ENCODE measurements at regions not wholly inside any gene's neighbourhood (a gene's known extent, or its start where the extent isn't known, plus 50 kb on each side); places are given as distances from the start of the nearest gene placed in this dataset.

DNA sequence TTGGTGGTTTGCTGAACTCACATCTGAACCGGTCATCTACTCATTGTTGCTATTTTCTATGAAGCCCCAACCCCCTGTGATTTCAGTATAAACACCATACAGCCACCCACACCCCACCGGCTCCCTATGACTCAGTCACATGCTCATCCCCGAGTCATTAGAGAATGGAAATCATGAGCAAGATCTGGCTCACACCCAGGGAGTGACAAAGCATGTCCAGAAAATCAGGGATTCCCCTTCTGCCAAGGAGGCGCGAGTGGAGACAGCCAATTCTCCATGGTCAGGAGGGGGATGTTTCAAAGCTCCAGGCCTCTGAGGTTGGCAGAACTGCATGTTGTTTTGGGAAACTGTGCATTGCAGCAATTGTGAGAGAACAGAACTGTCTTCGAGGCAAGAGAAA, 657.5 kb upstream of the TBX3 start:
- DNase-seq (ENCODE audit: low read depth), result no peak
- no peak overlapping the region for H3K4me3 ChIP-seq (ENCODE audit: low read depth, low read length)

DNA sequence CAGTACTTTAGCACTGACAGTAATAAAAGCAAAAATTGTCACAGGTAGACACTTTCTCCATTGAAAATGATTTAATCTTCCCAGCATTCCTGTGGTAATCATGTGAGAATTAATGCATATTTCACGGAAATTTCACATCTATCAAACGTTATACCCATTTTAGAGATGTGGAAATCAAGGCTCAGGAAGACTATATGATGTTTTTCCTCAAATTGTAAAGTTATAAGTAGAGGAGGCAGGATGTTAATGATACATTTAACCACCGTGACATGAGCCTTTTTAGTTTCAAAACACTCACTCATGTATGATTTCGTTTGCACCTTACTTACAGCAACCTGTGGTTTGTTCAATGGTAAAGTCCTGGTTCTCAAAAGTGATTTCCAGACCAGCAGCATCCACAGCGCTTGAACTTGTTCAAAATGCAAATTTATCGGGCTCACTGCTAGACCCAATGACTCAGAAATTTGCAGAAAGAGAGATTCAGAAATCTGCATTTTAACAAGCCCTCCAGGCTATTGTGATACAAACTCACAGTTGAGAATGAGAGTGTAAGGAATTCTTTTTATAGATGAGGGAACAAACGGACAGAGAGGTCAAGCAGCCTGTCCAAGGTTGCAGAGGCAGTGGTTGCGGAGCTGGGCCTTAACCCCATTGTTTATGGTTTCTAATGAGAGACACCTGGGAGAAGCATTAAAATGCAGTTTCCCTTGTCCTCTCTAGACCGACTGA, 654.8 kb upstream of the TBX3 start:
- TF ChIP-seq MYC (IDR thresholded peaks at IDR 0.05; ENCODE audit: low read depth, low read length) (no peak), POLR2A (IDR thresholded peaks at IDR 0.05; ENCODE audit: extremely low read depth, insufficient read length) (no peak)
- TF ChIP-seq, protein P1, sequence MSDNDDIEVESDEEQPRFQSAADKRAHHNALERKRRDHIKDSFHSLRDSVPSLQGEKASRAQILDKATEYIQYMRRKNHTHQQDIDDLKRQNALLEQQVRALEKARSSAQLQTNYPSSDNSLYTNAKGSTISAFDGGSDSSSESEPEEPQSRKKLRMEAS (IDR thresholded peaks at IDR 0.05; ENCODE audit: low read depth, low read length), result no peak
- TF ChIP-seq, protein P2, sequence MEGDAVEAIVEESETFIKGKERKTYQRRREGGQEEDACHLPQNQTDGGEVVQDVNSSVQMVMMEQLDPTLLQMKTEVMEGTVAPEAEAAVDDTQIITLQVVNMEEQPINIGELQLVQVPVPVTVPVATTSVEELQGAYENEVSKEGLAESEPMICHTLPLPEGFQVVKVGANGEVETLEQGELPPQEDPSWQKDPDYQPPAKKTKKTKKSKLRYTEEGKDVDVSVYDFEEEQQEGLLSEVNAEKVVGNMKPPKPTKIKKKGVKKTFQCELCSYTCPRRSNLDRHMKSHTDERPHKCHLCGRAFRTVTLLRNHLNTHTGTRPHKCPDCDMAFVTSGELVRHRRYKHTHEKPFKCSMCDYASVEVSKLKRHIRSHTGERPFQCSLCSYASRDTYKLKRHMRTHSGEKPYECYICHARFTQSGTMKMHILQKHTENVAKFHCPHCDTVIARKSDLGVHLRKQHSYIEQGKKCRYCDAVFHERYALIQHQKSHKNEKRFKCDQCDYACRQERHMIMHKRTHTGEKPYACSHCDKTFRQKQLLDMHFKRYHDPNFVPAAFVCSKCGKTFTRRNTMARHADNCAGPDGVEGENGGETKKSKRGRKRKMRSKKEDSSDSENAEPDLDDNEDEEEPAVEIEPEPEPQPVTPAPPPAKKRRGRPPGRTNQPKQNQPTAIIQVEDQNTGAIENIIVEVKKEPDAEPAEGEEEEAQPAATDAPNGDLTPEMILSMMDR (IDR thresholded peaks at IDR 0.05; ENCODE audit: low read depth, low read length), result no peak
- no peak overlapping the region for H3K4me3 ChIP-seq (ENCODE audit: low read depth, low read length)
- no peak for DNase-seq (ENCODE audit: low read depth)

More for the DNA sequence above, 657.5 kb upstream of the TBX3 start:
- TF ChIP-seq, protein P2 (IDR thresholded peaks at IDR 0.05; ENCODE audit: low read depth, low read length), result no peak
- TF ChIP-seq, protein P1 (IDR thresholded peaks at IDR 0.05; ENCODE audit: low read depth, low read length), result no peak
- TF ChIP-seq POLR2A (IDR thresholded peaks at IDR 0.05; ENCODE audit: extremely low read depth, insufficient read length) (no peak), MYC (IDR thresholded peaks at IDR 0.05; ENCODE audit: low read depth, low read length) (no peak)

DNA sequence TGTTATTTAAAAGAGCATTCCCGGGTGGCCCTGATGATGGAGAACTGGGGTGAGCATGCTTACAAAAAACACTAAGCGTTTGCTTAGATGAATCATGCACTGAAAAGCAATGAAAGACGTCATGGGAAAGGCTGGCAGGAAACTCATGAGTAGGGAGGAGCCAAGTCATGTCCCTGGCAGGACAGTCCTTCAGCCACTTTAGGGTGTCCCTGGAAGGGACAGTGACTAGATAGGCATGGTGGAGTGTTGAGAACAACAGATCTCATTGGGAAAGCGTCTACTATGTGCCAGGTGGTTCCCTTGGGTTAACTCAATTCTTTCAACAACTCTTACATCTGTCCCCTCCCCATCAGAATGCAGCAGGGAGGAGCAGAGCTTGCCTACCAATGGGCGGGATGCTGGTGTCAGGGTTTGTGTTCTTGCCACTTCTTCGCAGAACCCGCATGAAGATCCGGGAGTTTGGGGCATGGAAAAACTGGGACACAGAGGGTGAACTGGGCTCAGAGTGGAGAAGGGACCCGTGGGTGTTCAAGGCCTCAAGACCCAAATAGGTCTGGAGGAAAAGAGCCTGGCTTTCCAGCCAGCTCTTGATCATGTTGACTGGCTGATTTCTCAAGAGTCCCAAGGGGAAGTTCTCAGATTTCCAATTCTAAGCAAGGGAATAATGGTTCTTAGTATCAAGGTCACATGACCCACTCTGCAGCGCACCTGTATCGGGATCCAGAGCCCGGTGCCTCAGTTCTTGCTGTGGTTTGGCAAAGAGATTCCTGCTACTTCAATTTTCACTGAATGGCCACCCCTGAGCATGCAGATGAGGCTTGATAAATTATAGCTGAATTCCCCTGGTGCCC, 653.9 kb upstream of the TBX3 start:
- TF ChIP-seq, protein P1 (IDR thresholded peaks at IDR 0.05; ENCODE audit: low read depth, low read length), result no peak
- TF ChIP-seq, protein P2 (IDR thresholded peaks at IDR 0.05; ENCODE audit: low read depth, low read length), result no peak
- TF ChIP-seq POLR2A (IDR thresholded peaks at IDR 0.05; ENCODE audit: extremely low read depth, insufficient read length), result no peak
- TF ChIP-seq MYC (IDR thresholded peaks at IDR 0.05; ENCODE audit: low read depth, low read length), result no peak
- no peak for DNase-seq (ENCODE audit: low read depth)

DNA sequence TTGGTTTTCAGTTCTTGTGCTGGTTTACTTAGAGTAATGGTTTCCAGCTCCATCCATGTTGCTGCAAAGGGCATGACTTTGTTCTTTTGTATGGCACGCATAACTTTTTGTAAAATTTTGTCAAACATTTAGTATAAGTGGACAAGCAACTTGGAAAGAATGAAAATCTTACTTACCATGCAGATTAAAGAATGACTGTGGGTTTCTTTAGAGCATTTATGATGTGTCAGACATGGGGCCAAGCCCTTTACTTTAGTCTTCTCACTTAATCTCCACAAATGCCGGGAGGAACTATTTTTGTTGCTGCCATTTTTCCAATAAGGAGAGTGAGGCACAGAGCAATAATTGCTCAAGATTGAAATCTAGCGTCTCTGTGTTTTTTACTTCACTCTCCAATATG, 652.5 kb upstream of the TBX3 start:
- DNase-seq (ENCODE audit: low read depth), result no peak
- H3K4me3 ChIP-seq (ENCODE audit: low read depth, low read length), result no peak overlapping the region
- TF ChIP-seq MYC (IDR thresholded peaks at IDR 0.05; ENCODE audit: low read depth, low read length), result no peak
- no peak for TF ChIP-seq POLR2A (IDR thresholded peaks at IDR 0.05; ENCODE audit: extremely low read depth, insufficient read length)
- TF ChIP-seq, protein P1 (IDR thresholded peaks at IDR 0.05; ENCODE audit: low read depth, low read length), result no peak
- TF ChIP-seq, protein P2 (IDR thresholded peaks at IDR 0.05; ENCODE audit: low read depth, low read length), result no peak

More for the DNA sequence above, 653.9 kb upstream of the TBX3 start:
- H3K4me3 ChIP-seq (ENCODE audit: low read depth, low read length), result no peak overlapping the region

DNA sequence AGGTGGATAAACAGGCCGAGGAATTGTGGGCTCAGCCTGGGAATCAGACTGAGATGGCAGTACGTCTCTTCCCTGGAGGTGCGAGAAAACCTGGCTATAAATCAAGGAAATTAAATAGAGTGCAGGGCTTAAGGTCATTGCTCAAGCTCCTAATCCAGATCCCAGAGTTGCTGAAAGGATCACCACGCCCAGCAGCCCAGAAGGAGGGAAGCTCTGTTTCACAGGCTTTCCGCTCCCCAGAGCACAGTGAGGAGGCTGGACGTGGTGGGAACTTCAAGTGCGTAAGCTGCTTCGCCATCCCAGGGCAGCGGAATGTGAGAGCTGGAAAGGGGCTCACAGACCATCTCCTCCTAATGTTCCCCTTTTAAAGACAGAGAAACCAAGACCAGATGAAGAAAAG, 651.6 kb upstream of the TBX3 start:
- TF ChIP-seq MYC (IDR thresholded peaks at IDR 0.05; ENCODE audit: low read depth, low read length) (no peak), POLR2A (IDR thresholded peaks at IDR 0.05; ENCODE audit: extremely low read depth, insufficient read length) (no peak)
- TF ChIP-seq, protein P2 (IDR thresholded peaks at IDR 0.05; ENCODE audit: low read depth, low read length), result no peak
- TF ChIP-seq, protein P1 (IDR thresholded peaks at IDR 0.05; ENCODE audit: low read depth, low read length), result no peak
- no peak overlapping the region for H3K4me3 ChIP-seq (ENCODE audit: low read depth, low read length)
- no peak for DNase-seq (ENCODE audit: low read depth)
